Heart right ventricle (tissue), 16 donors: ENCODE measurements at regions not wholly inside any gene's neighbourhood (a gene's known extent, or its start where the extent isn't known, plus 50 kb on each side); places are given as distances from the start of the nearest gene placed in this dataset.

Experiments
- ATAC-seq, 8 donors: fragments of 200-7000 bp; cut with Tn5 transposase; one replicate each; pipeline ENCODE4 v1.9.1; 2020; ENCODE audit warnings: mild to moderate bottlenecking in 8 of 8, moderate library complexity in 8 of 8, moderate number of reproducible peaks in 1 of 8
- DNase-seq, 2 donors: peaks; one replicate each; pipeline ENCODE4 v3.0.0-alpha.2; 2020
- H3K27ac ChIP-seq, 10 donors: fragments of 200-600 bp; sonication (generic) in 2 of 10; one replicate each; pipeline versions ENCODE4 v1.5.0 to v1.8.0; 2020 to 2022; ENCODE audit warnings: mild to moderate bottlenecking in 3 of 10
- H3K27me3 ChIP-seq, 7 donors: fragments of 200-600 bp; one replicate each; pipeline ENCODE4 v1.8.0; 2021 to 2022; ENCODE audit warnings: mild to moderate bottlenecking in 2 of 7
- H3K36me3 ChIP-seq, 9 donors: fragments of 200-600 bp; sonication (generic) in 1 of 9; one replicate each; pipeline versions ENCODE4 v1.5.0 to v1.8.0; 2020 to 2022; ENCODE audit warnings: mild to moderate bottlenecking in 2 of 9
- H3K4me1 ChIP-seq, 9 donors: fragments of 200-600 bp; sonication (generic) in 1 of 9; one replicate each; pipeline versions ENCODE4 v1.5.0 to v1.8.0; 2020 to 2022; ENCODE audit warnings: mild to moderate bottlenecking in 4 of 9
- H3K4me3 ChIP-seq, 10 donors: fragments of 200-600 bp; sonication (generic) in 2 of 10; one replicate each; pipeline versions ENCODE4 v1.5.0 to v1.8.0; 2020 to 2022; ENCODE audit warnings: mild to moderate bottlenecking in 7 of 10, moderate library complexity in 2 of 10
- H3K9me3 ChIP-seq, 11 donors: fragments of 200-600 bp in 10 of 11; sonication (generic) in 2 of 11; one replicate each; pipeline versions ENCODE4 v1.5.0 to v1.8.0; 2013 to 2022; ENCODE audit warnings: mild to moderate bottlenecking in 2 of 11, control low read depth in 1 of 11, moderate library complexity in 1 of 11
- CTCF ChIP-seq, 9 donors: fragments of 200-600 bp; sonication (generic) in 2 of 9; IDR thresholded peaks; one replicate each; pipeline versions ENCODE4 v1.5.0 to v1.8.0; 2021 to 2022; ENCODE audit warnings: antibody characterized with exemption in 9 of 9, mild to moderate bottlenecking in 5 of 9, moderate library complexity in 1 of 9
- WGBS, 2 donors: extraction: QIAGEN DNeasy Blood & Tissue Kit; methylation state at CpG; one replicate each; pipeline ENCODE4 v1.1.7; 2013; ENCODE audit warnings: inconsistent platforms in 1 of 2; 5-methylcytosine and 5-hydroxymethylcytosine counted together
- intact Hi-C, 10 donors: fragments of 100-400 bp; cut with DNase I; formaldehyde crosslinking; loops; one replicate each; pipeline versions ENCODE4 v1.11.1 to v1.14.2; 2022
- donor health status: Arrhythmogenic right ventricular cardiomyopathy.
- donor health status: ischemic (EF 13 %, LVEDD 7.1; RV severe dilation, severe dysfunction).
- donor health status: healthy with polysubstance abuse.
- donor health status: DM: no; HTN: yes; CAD: no.
- donor health status: DM: no; HTN: no; CAD: no.
- donor health status: ischemic (EF 25% LVEDD 6.9; RV normal size, moderate dysfunction).
- donor health status: ischemic (EF 25% LVEDD 5.7; RV mildly dilated, moderate dysfunction).
- donor health status: healthy.
- donor health status: DM: yes; HTN: yes; CAD: no.
- donor health status: Ischemic cardiomyopathy.
- donor health status: ischemic (EF 35%, LVEDD 5.7; RV mildly dilated, moderate dysfunction).
- donor health status: nonischemic (EF 11% LVEDD 7.7; RV severe dilation, severe dysfunction).
- donor health status: DM: yes; HTN: yes; CAD: no.
- donor health status: PGD.
- donor health status: ischemic (EF 29% LVEDD 5.4; RV normal size, mild dysfunction).
- donor health status: nonischemic (EF 23%, LVEDD 6.1; RV moderate dilation, normal function).

- Histone ChIP-seq H3K9me3 (peaks cover 0 to 17% (median 9%) of the 10 kb centered on the region in 11 donors), H3K4me3 (no peak overlapping the region), H3K36me3 (no peaks in the 10 kb centered on the region), H3K4me1 (peaks cover 0 to 60% (median 43%) of the 10 kb centered on the region in 9 donors), H3K27ac (peak overlapping the region in 3 of 10 donors; percentile 37 to 70 (median 50)), H3K27me3 (no peaks in the 10 kb centered on the region)
- DNase-seq (no peak), ATAC-seq (no peak)
- TF ChIP-seq CTCF (IDR thresholded peaks at IDR 0.05) = no peak
- 65 to 70% methylated on average over 6 of the region's 6 CpGs for WGBS, 2 donors
- intact Hi-C loops = loop anchor here in 1 of 10 donors (10.0 kb wide), 1 partner anchor 84 kb away; the partner anchor contains the start of gene ARHGAP5
Observed at GRCh38 chr14:31990183-31990857, 86.8 kb upstream of the ARHGAP5 start.

GRCh38 chr14:31990926-31991572 lies 86.1 kb upstream of the ARHGAP5 start:
- 57 to 63% methylated on average over 6 of the region's 6 CpGs for WGBS, 2 donors
- no peaks in the 10 kb centered on the region for H3K27me3 ChIP-seq
- no peak overlapping the region for H3K4me3 ChIP-seq
- peak overlapping the region in 3 of 10 donors; percentile 37 to 70 (median 50) for H3K27ac ChIP-seq
- peaks cover 0 to 10% (median 5%) of the 10 kb centered on the region in 11 donors for H3K9me3 ChIP-seq
- H3K4me1 ChIP-seq = peaks cover 0 to 60% (median 43%) of the 10 kb centered on the region in 9 donors
- no peak for TF ChIP-seq CTCF (IDR thresholded peaks at IDR 0.05)
- intact Hi-C loops = loop anchor here in 1 of 10 donors (10.0 kb wide), 1 partner anchor 84 kb away; the partner anchor contains the start of gene ARHGAP5
- ATAC-seq (no peak), DNase-seq (no peak)
- H3K36me3 ChIP-seq = no peaks in the 10 kb centered on the region

GRCh38 chr14:31992011-31992447 lies 85.1 kb upstream of the ARHGAP5 start:
- intact Hi-C loops = loop anchor here in 1 of 10 donors (10.0 kb wide), 1 partner anchor 83 kb away; the partner anchor contains the start of gene ARHGAP5
- Histone ChIP-seq H3K9me3 (no peaks in the 10 kb centered on the region), H3K4me1 (peaks cover 0 to 66% (median 46%) of the 10 kb centered on the region in 9 donors), H3K4me3 (no peak overlapping the region), H3K27ac (peak overlapping the region in 1 of 10 donors; percentile 70), H3K36me3 (no peaks in the 10 kb centered on the region), H3K27me3 (no peaks in the 10 kb centered on the region)
- no peak for TF ChIP-seq CTCF (IDR thresholded peaks at IDR 0.05)
- WGBS, 2 donors = 53 to 73% methylated on average over 1 of the region's 1 CpG
- ATAC-seq (no peak), DNase-seq (no peak)

GRCh38 chr14:31993521-31993951 lies 83.6 kb upstream of the ARHGAP5 start:
- Histone ChIP-seq H3K4me3 (no peak overlapping the region), H3K27ac (peak overlapping the region in 8 of 10 donors; percentile 26 to 70 (median 58)), H3K4me1 (peaks cover 0 to 70% (median 46%) of the 10 kb centered on the region in 9 donors), H3K27me3 (no peaks in the 10 kb centered on the region), H3K9me3 (no peaks in the 10 kb centered on the region), H3K36me3 (no peaks in the 10 kb centered on the region)
- ATAC-seq (peak in 7 of 8 donors; percentile 21 to 79 (median 45)), DNase-seq (no peak)
- no peak for TF ChIP-seq CTCF (IDR thresholded peaks at IDR 0.05)
- 57 to 58% methylated on average over 3 of the region's 3 CpGs for WGBS, 2 donors
- intact Hi-C loops = loop anchor here in 1 of 10 donors (10.0 kb wide), 1 partner anchor 81 kb away; the partner anchor contains the start of gene ARHGAP5
